Left lung (tissue), 4 donors: ENCODE measurements at regions not wholly inside any gene's neighbourhood (a gene's known extent, or its start where the extent isn't known, plus 50 kb on each side); places are given as distances from the start of the nearest gene placed in this dataset.

Experiments used
- ATAC-seq: fragments of 200-7000 bp; cut with Tn5 transposase; one replicate; pipeline ENCODE4 v1.9.1; 2020; ENCODE audit warnings: moderate library complexity
- DNase-seq, 4 donors: peaks; one replicate each; pipeline ENCODE4 v3.0.0-alpha.2; 2013 to 2020
- H3K27ac ChIP-seq, 2 donors: fragments of 200-600 bp; sonication (generic) in 1 of 2; one replicate each; pipeline versions ENCODE4 v1.5.0 to v1.8.0; 2020 to 2021
- H3K27me3 ChIP-seq, 2 donors: fragments of 200-600 bp; sonication (generic) in 1 of 2; one replicate each; pipeline versions ENCODE4 v1.5.0 to v1.8.0; 2020 to 2021
- H3K36me3 ChIP-seq, 2 donors: fragments of 200-600 bp; sonication (generic) in 1 of 2; one replicate each; pipeline versions ENCODE4 v1.5.0 to v1.8.0; 2020 to 2021
- H3K4me1 ChIP-seq, 2 donors: fragments of 200-600 bp; one replicate each; pipeline ENCODE4 v1.8.0; 2021
- H3K4me3 ChIP-seq, 2 donors: fragments of 200-600 bp; sonication (generic) in 1 of 2; one replicate each; pipeline versions ENCODE4 v1.5.0 to v1.8.0; 2020 to 2021; ENCODE audit warnings: mild to moderate bottlenecking in 1 of 2
- H3K9me3 ChIP-seq, 2 donors: fragments of 200-600 bp; sonication (generic) in 1 of 2; one replicate each; pipeline versions ENCODE4 v1.5.0 to v1.8.0; 2020 to 2021
- intact Hi-C, 2 donors: fragments of 100-400 bp; cut with DNase I; formaldehyde crosslinking; loops; one replicate each; pipeline versions ENCODE4 v1.11.2 to v1.14.2; 2022
- TF ChIP-seq, protein P1 (sequence below), 2 donors: fragments of 200-600 bp; sonication (generic) in 1 of 2; IDR thresholded peaks; one replicate each; pipeline versions ENCODE4 v1.5.0 to v1.8.0; 2021; ENCODE audit warnings: antibody characterized with exemption in 2 of 2
- donor health status: DM: no; HTN: yes; CAD: no.
- donor health status: DM: no; HTN: no; CAD: no.

- Histone ChIP-seq H3K4me1 (no peaks in the 10 kb centered on the region), H3K36me3 (no peaks in the 10 kb centered on the region), H3K4me3 (no peak overlapping the region), H3K27ac (no peak overlapping the region), H3K9me3 (no peaks in the 10 kb centered on the region), H3K27me3 (no peaks in the 10 kb centered on the region)
- intact Hi-C loops = no loop called here
- ATAC-seq (no peak), DNase-seq (no peak)
- TF ChIP-seq, protein P1, sequence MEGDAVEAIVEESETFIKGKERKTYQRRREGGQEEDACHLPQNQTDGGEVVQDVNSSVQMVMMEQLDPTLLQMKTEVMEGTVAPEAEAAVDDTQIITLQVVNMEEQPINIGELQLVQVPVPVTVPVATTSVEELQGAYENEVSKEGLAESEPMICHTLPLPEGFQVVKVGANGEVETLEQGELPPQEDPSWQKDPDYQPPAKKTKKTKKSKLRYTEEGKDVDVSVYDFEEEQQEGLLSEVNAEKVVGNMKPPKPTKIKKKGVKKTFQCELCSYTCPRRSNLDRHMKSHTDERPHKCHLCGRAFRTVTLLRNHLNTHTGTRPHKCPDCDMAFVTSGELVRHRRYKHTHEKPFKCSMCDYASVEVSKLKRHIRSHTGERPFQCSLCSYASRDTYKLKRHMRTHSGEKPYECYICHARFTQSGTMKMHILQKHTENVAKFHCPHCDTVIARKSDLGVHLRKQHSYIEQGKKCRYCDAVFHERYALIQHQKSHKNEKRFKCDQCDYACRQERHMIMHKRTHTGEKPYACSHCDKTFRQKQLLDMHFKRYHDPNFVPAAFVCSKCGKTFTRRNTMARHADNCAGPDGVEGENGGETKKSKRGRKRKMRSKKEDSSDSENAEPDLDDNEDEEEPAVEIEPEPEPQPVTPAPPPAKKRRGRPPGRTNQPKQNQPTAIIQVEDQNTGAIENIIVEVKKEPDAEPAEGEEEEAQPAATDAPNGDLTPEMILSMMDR (IDR thresholded peaks at IDR 0.05) = no peak
Observed at GRCh38 chr3:140809316-140809715, 131.5 kb downstream of the TRIM42 start.

DNA sequence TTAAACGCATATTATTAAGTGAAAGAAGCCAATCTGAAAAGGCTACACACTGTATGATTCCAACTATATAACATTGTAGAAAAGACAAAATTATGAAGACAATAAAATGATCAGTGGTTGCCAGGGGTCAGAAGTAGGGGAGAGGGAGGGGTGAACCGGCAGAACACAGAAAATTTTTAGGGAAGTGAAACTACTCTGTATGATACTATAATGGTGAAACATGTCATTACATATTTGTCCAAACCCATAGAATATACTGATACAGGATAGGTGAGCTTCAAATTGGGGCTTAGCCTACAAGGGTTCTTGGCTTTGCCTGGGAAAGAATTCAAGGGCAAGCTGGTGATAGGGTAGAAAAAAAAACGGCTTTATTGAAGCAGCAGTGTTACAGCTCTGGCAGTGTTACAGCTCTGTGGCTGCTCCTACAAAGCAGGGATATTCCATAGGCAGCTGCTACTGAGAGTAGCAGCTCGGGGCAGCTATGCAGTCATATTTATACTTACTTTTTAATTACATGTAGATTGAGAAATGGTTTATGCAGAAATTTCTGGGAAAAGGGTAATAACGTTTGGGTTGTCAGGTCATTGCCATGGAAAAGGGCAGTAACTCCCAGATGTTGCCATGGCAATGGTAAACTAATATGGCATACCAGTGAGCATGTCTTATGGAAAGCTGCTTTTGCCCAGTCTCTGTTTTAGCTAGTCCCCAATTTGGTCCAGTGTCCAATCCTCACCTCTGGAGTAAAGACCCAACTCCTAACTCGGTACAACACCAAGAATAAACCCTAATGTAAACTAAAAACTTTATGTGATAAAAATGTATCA is 125.1 kb upstream of the SLC25A36 start:
- no peak for DNase-seq

DNA sequence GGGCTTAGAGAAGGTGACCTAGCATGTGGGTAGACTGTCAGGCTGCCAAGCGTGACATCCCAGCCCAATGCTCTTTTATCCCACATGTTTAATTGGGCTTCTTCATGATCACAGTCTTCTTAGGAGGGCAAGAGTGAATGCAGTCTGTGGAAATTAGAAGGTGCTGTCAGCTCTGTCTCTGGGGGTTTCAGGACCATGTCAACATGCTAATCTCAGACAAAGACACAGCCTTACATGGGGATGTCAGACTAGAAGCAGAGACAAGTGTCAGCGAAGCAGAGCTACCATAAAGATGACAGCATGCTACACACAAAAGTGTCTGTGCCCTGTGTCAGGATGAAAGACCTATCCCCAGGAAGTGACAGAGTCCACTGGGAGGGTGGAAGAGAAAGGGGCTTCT is 120.1 kb upstream of the SLC25A36 start:
- Histone ChIP-seq H3K9me3 (no peaks in the 10 kb centered on the region), H3K27me3 (no peaks in the 10 kb centered on the region), H3K4me3 (no peak overlapping the region), H3K27ac (no peak overlapping the region), H3K36me3 (no peaks in the 10 kb centered on the region), H3K4me1 (no peaks in the 10 kb centered on the region)
- ATAC-seq (no peak), DNase-seq (no peak)
- TF ChIP-seq, protein P1 (IDR thresholded peaks at IDR 0.05) = no peak
- intact Hi-C loops = no loop called here

More for the DNA sequence above, 125.1 kb upstream of the SLC25A36 start:
- Histone ChIP-seq H3K27me3 (no peaks in the 10 kb centered on the region), H3K4me1 (no peaks in the 10 kb centered on the region), H3K9me3 (no peaks in the 10 kb centered on the region), H3K36me3 (no peaks in the 10 kb centered on the region), H3K4me3 (no peak overlapping the region), H3K27ac (no peak overlapping the region)
- no peak for ATAC-seq
- intact Hi-C loops = no loop called here
- TF ChIP-seq, protein P1 (IDR thresholded peaks at IDR 0.05) = no peak

DNA sequence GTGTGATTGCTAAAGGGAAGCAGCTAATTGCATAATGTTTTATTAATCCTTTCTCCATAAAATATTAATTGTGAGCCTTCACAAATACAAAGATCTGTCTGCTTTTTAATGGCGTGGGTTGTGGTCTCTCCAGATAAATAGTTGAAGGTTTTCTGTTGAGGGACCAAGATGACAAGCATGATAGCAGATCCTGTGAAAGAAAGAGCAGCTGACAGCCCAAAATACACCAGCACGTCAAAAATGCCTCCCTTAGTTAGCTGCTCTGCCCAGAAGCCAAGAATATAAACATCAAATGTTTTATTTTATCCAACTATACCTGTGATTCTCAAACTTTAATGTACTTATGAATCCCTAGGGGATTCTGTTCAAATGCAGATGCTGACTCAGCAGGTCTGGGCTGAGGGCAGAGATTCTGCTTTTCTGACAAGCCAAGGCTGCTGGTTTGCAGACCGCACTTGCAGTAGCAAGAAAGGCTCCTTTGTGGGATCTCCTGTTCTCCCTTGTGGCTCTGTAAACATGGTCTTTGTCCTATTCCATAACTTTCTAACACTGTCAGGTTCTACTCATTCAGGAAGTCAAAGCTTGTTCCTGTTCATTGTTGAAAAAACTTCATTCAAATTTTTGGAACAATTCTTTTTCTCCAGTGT is 119.1 kb upstream of the SLC25A36 start:
- intact Hi-C loops = no loop called here
- no peaks in the 10 kb centered on the region for H3K36me3 ChIP-seq

DNA sequence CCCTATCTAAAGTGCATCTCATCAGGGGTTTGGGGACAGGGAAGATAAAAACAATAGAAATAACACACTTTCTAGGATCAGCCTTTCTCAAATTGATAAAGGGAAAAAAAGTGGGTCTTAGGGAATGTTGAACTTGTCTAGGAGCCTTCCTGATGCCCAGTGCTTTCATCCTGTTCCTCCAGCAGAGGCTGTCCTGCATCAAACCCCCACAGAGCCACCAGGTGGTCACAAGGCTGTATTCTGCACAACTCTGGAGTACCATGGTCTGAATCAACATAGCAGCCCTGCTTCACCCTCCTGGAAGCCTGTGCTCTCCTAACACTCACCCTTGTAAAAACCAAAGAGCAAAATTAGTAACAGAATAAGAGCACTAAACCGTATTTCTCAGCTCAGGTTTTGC is 118.5 kb upstream of the SLC25A36 start:
- no peak for ATAC-seq
- intact Hi-C loops = no loop called here

More for the DNA sequence above, 119.1 kb upstream of the SLC25A36 start:
- H3K27ac ChIP-seq = no peak overlapping the region
- DNase-seq (no peak), ATAC-seq (no peak)
- H3K9me3 ChIP-seq = no peaks in the 10 kb centered on the region
- no peaks in the 10 kb centered on the region for H3K27me3 ChIP-seq
- H3K4me1 ChIP-seq = no peaks in the 10 kb centered on the region
- TF ChIP-seq, protein P1 (IDR thresholded peaks at IDR 0.05) = no peak
- no peak overlapping the region for H3K4me3 ChIP-seq

More for the DNA sequence above, 118.5 kb upstream of the SLC25A36 start:
- no peak for DNase-seq
- Histone ChIP-seq H3K27ac (no peak overlapping the region), H3K9me3 (no peaks in the 10 kb centered on the region), H3K36me3 (no peaks in the 10 kb centered on the region), H3K4me1 (no peaks in the 10 kb centered on the region), H3K4me3 (no peak overlapping the region), H3K27me3 (no peaks in the 10 kb centered on the region)
- TF ChIP-seq, protein P1 (IDR thresholded peaks at IDR 0.05) = no peak
